Caco-2 (cell line): ENCODE measurements at regions not wholly inside any gene's neighbourhood (a gene's known extent, or its start where the extent isn't known, plus 50 kb on each side); places are given as distances from the start of the nearest gene placed in this dataset.
"Not testable (repeated sequence)": the region's sequence is repeated elsewhere in the genome, so short reads cannot be mapped to it uniquely, and the experiment has no call there.

ENCODE experiments used
- BruUV-seq: library from RNA; stranded (reverse); fragments of 400-500 nt; replicated peaks from 2 replicates; lab custom pipeline; 2021; lab: Mats Ljungman, UMichigan
- CTCF ChIA-PET: fragments of 300-600 bp; sonication (Branson Sonifier 250); formaldehyde crosslinking; loops from one replicate; lab custom pipeline; 2022; ENCODE audit warnings: antibody characterized with exemption; lab: Charles Lee
- POLR2A ChIA-PET: fragments of 300-600 bp; sonication (Branson Sonifier 250); formaldehyde crosslinking; loops from one replicate; lab custom pipeline; 2022; ENCODE audit warnings: antibody characterized with exemption; lab: Charles Lee
- DNase-seq, 2 experiments: peaks; one replicate each; pipeline versions ENCODE4 v3.0.0 to v3.0.0-alpha.2; 2020 to 2022
- H3K27me3 ChIP-seq: replicated peaks from 2 replicates; pipeline ENCODE4 v1.6.0; 2011; ENCODE audit warnings: low read length; ENCODE audit not compliant: control insufficient read depth, insufficient read depth
- H3K36me3 ChIP-seq: 2 replicates; pipeline ENCODE4 v1.5.1; 2011; ENCODE audit warnings: low read length; ENCODE audit not compliant: control insufficient read depth, insufficient read depth
- H3K4me1 ChIP-seq: fragments of 250-450 bp; sonication (Bioruptor Pico); 2 replicates; pipeline ENCODE4 v1.5.1; 2020; ENCODE audit warnings: mild to moderate bottlenecking
- H3K4me3 ChIP-seq: 2 replicates; pipeline ENCODE4 v1.5.1; 2011; ENCODE audit warnings: low read depth, mild to moderate bottlenecking, control low read depth, low read length
- H3K9me3 ChIP-seq: fragments of 250-450 bp; sonication (Bioruptor Pico); 2 replicates; pipeline ENCODE4 v1.5.1; 2020; ENCODE audit warnings: mild to moderate bottlenecking, moderate library complexity
- H3K27ac Mint-ChIP-seq: one replicate; pipeline ENCODE4 v1.8.0; 2022; ENCODE audit warnings: mixed read lengths; ENCODE audit not compliant: unreplicated experiment
- H3K27me3 Mint-ChIP-seq: one replicate; pipeline ENCODE4 v1.8.0; 2022; ENCODE audit warnings: mixed read lengths; ENCODE audit not compliant: insufficient read depth, unreplicated experiment
- H3K36me3 Mint-ChIP-seq: one replicate; pipeline ENCODE4 v1.8.0; 2022; ENCODE audit warnings: mild to moderate bottlenecking, mixed read lengths; ENCODE audit not compliant: insufficient read depth, unreplicated experiment
- H3K4me1 Mint-ChIP-seq: one replicate; pipeline ENCODE4 v1.8.0; 2022; ENCODE audit warnings: low read depth, mixed read lengths; ENCODE audit not compliant: unreplicated experiment
- H3K4me3 Mint-ChIP-seq: one replicate; pipeline ENCODE4 v1.8.0; 2022; ENCODE audit warnings: mild to moderate bottlenecking, moderate library complexity, mixed read lengths; ENCODE audit not compliant: unreplicated experiment
- H3K9me3 Mint-ChIP-seq: one replicate; pipeline ENCODE4 v1.8.0; 2022; ENCODE audit warnings: mixed read lengths; ENCODE audit not compliant: unreplicated experiment
- CTCF ChIP-seq, 2 experiments: fragments of 200-600 bp in 1 of 2; IDR thresholded peaks; 1 replicate in 1 of 2; 2 replicates in 1 of 2; pipeline versions ENCODE4 v1.5.1 to v1.8.0; 2011 to 2022; ENCODE audit warnings: antibody characterized with exemption in 1 of 2, control low read depth in 1 of 2, inconsistent platforms in 1 of 2, low read depth in 1 of 2, low read length in 1 of 2, mild to moderate bottlenecking in 1 of 2, moderate library complexity in 1 of 2; ENCODE audit not compliant: insufficient read depth in 1 of 2, severe bottlenecking in 1 of 2, unreplicated experiment in 1 of 2
- intact Hi-C: fragments of 100-400 bp; cut with micrococcal nuclease; formaldehyde crosslinking; loops from one replicate; pipeline ENCODE4 v1.10.0; 2022; ENCODE audit not compliant: unreplicated experiment

- ChIA-PET CTCF (no interaction called here), POLR2A (no interaction called here)
- BruUV-seq, result no TSS peak
These were observed 506.6 kb upstream of the PTBP2 start for GRCh38 chr1:96214982-96215381.

GRCh38 chr1:96220651-96221050 lies 500.9 kb upstream of the PTBP2 start:
- no peak for TF ChIP-seq CTCF (IDR thresholded peaks at IDR 0.05; ENCODE audit: insufficient read depth in 1 of 2, low read depth in 1 of 2, low read length in 1 of 2, severe bottlenecking in 1 of 2, unreplicated experiment in 1 of 2)
- H3K4me3 ChIP-seq, result no peak overlapping the region
- Mint-ChIP-seq H3K36me3 (no peaks in the 10 kb centered on the region), H3K27me3 (no peaks in the 10 kb centered on the region), H3K9me3 (no peaks in the 10 kb centered on the region), H3K27ac (no peak overlapping the region), H3K4me3 (no peak overlapping the region), H3K4me1 (no peaks in the 10 kb centered on the region)
- BruUV-seq, result no TSS peak
- ChIA-PET POLR2A (no interaction called here), CTCF (no interaction called here)
- H3K9me3 ChIP-seq, result no peaks in the 10 kb centered on the region
- no peaks in the 10 kb centered on the region for H3K27me3 ChIP-seq
- intact Hi-C loops, result no loop called here
- DNase-seq, result no peak
- H3K36me3 ChIP-seq, result no peaks in the 10 kb centered on the region
- no peaks in the 10 kb centered on the region for H3K4me1 ChIP-seq

More at GRCh38 chr1:96214982-96215381, 506.6 kb upstream of the PTBP2 start:
- peaks cover 2% of the 10 kb centered on the region for H3K27me3 Mint-ChIP-seq
- H3K36me3 Mint-ChIP-seq, result no peaks in the 10 kb centered on the region
- DNase-seq, result no peak
- H3K9me3 Mint-ChIP-seq, result no peaks in the 10 kb centered on the region
- H3K9me3 ChIP-seq, result no peaks in the 10 kb centered on the region
- H3K27ac Mint-ChIP-seq, result no peak overlapping the region
- TF ChIP-seq CTCF (IDR thresholded peaks at IDR 0.05; ENCODE audit: insufficient read depth in 1 of 2, low read depth in 1 of 2, low read length in 1 of 2, severe bottlenecking in 1 of 2, unreplicated experiment in 1 of 2), result no peak
- no peaks in the 10 kb centered on the region for H3K4me1 Mint-ChIP-seq
- H3K4me1 ChIP-seq, result no peaks in the 10 kb centered on the region
- no peak overlapping the region for H3K4me3 Mint-ChIP-seq
- no peaks in the 10 kb centered on the region for H3K36me3 ChIP-seq
- no peaks in the 10 kb centered on the region for H3K27me3 ChIP-seq
- intact Hi-C loops, result no loop called here
- no peak overlapping the region for H3K4me3 ChIP-seq

GRCh38 chr1:96222701-96223100 lies 498.9 kb upstream of the PTBP2 start:
- Mint-ChIP-seq H3K27me3 (no peaks in the 10 kb centered on the region), H3K4me3 (no peak overlapping the region), H3K9me3 (no peaks in the 10 kb centered on the region), H3K27ac (no peak overlapping the region), H3K4me1 (no peaks in the 10 kb centered on the region), H3K36me3 (no peaks in the 10 kb centered on the region)
- no peaks in the 10 kb centered on the region for H3K4me1 ChIP-seq
- no peak overlapping the region for H3K4me3 ChIP-seq
- ChIA-PET POLR2A (no interaction called here), CTCF (no interaction called here)
- H3K27me3 ChIP-seq, result no peaks in the 10 kb centered on the region
- no peaks in the 10 kb centered on the region for H3K9me3 ChIP-seq
- no peak for DNase-seq
- no peaks in the 10 kb centered on the region for H3K36me3 ChIP-seq
- intact Hi-C loops, result no loop called here
- TF ChIP-seq CTCF (IDR thresholded peaks at IDR 0.05; ENCODE audit: insufficient read depth in 1 of 2, low read depth in 1 of 2, low read length in 1 of 2, severe bottlenecking in 1 of 2, unreplicated experiment in 1 of 2), result no peak
- no TSS peak for BruUV-seq

GRCh38 chr1:96224229-96224628 lies 497.4 kb upstream of the PTBP2 start:
- H3K9me3 Mint-ChIP-seq, H3K9me3 ChIP-seq, CTCF ChIA-PET, POLR2A ChIA-PET, H3K4me3 ChIP-seq, H3K27me3 Mint-ChIP-seq, H3K4me1 Mint-ChIP-seq, H3K36me3 Mint-ChIP-seq, H3K4me1 ChIP-seq, H3K4me3 Mint-ChIP-seq, intact Hi-C loops, DNase-seq, H3K36me3 ChIP-seq, H3K27me3 ChIP-seq, H3K27ac Mint-ChIP-seq, BruUV-seq: not testable (repeated sequence)
